ENCODE measurements at regions not wholly inside any gene's neighbourhood (a gene's known extent, or its start where the extent isn't known, plus 50 kb on each side); places are given as distances from the start of the nearest gene placed in this dataset.

- TF ChIP-seq CTCF (IDR thresholded peaks at IDR 0.05), result no peak
Observed at GRCh38 chr5:4254736-4255135, 659.1 kb downstream of the IRX1 start.

- no peak for TF ChIP-seq CTCF (IDR thresholded peaks at IDR 0.05)
Observed at GRCh38 chr5:4255441-4255840, 659.8 kb downstream of the IRX1 start.

GRCh38 chr5:4258170-4258569 is 662.5 kb downstream of the IRX1 start:
- TF ChIP-seq CTCF (IDR thresholded peaks at IDR 0.05), result no peak

- no peak for TF ChIP-seq CTCF (IDR thresholded peaks at IDR 0.05)
Observed at GRCh38 chr5:4271193-4271592, 675.6 kb downstream of the IRX1 start.

- TF ChIP-seq CTCF (IDR thresholded peaks at IDR 0.05), result no peak
Observed at GRCh38 chr5:4275232-4275631, 679.6 kb downstream of the IRX1 start.

- TF ChIP-seq CTCF (IDR thresholded peaks at IDR 0.05), result no peak
Observed at GRCh38 chr5:4294878-4295277, 699.2 kb downstream of the IRX1 start.

- no peak for TF ChIP-seq CTCF (IDR thresholded peaks at IDR 0.05)
Observed at GRCh38 chr5:4295663-4296339, 700.2 kb downstream of the IRX1 start.

GRCh38 chr5:4306057-4306456 is 710.4 kb downstream of the IRX1 start:
- no peak for TF ChIP-seq CTCF (IDR thresholded peaks at IDR 0.05)

Data from LNCAP (cell line).